Activated CD4-positive, alpha-beta T cell treated with anti-CD3 and anti-CD28 coated beads, Interleukin-2, amount 50 U/mL, for 4 hours (primary cell): ENCODE measurements at regions not wholly inside any gene's neighbourhood (a gene's known extent, or its start where the extent isn't known, plus 50 kb on each side); places are given as distances from the start of the nearest gene placed in this dataset.

ENCODE experiments used
- DNase-seq, 2 experiments: peaks; one replicate each; pipeline ENCODE4 v3.0.0-alpha.2; 2020

GRCh38 chr4:24091639-24092233, 201.9 kb upstream of the PPARGC1A start:
- DNase-seq = no peak

GRCh38 chr4:24089851-24090534, 200.1 kb upstream of the PPARGC1A start:
- DNase-seq = no peak

GRCh38 chr4:24080871-24081270, 191.0 kb upstream of the PPARGC1A start:
- DNase-seq = no peak

- no peak for DNase-seq
Observed at GRCh38 chr4:24078347-24078962, 188.6 kb upstream of the PPARGC1A start.

GRCh38 chr4:24076811-24077210, 187.0 kb upstream of the PPARGC1A start:
- no peak for DNase-seq

GRCh38 chr4:24073948-24074347, 184.1 kb upstream of the PPARGC1A start:
- no peak for DNase-seq

GRCh38 chr4:24071612-24072372, 181.9 kb upstream of the PPARGC1A start:
- DNase-seq = no peak

GRCh38 chr4:24070117-24070516, 180.3 kb upstream of the PPARGC1A start:
- no peak for DNase-seq

GRCh38 chr4:24067367-24068193, 177.7 kb upstream of the PPARGC1A start:
- DNase-seq = no peak

- DNase-seq = no peak
Observed at GRCh38 chr4:24065974-24066373, 176.1 kb upstream of the PPARGC1A start.

GRCh38 chr4:24063731-24064130, 173.9 kb upstream of the PPARGC1A start:
- no peak for DNase-seq

GRCh38 chr4:24060932-24061331, 171.1 kb upstream of the PPARGC1A start:
- no peak for DNase-seq

- DNase-seq = no peak
Observed at GRCh38 chr4:24059839-24060238, 170.0 kb upstream of the PPARGC1A start.

- DNase-seq = no peak
Observed at GRCh38 chr4:24057915-24058559, 168.2 kb upstream of the PPARGC1A start.

GRCh38 chr4:24056289-24056688, 166.4 kb upstream of the PPARGC1A start:
- no peak for DNase-seq

- DNase-seq = no peak
Observed at GRCh38 chr4:24055623-24056022, 165.8 kb upstream of the PPARGC1A start.

- DNase-seq = no peak
Observed at GRCh38 chr4:24054910-24055309, 165.1 kb upstream of the PPARGC1A start.

- no peak for DNase-seq
Observed at GRCh38 chr4:24053934-24054333, 164.1 kb upstream of the PPARGC1A start.

GRCh38 chr4:24044610-24045589, 155.1 kb upstream of the PPARGC1A start:
- DNase-seq = no peak

- DNase-seq = no peak
Observed at GRCh38 chr4:24042094-24042493, 152.2 kb upstream of the PPARGC1A start.

GRCh38 chr4:24040811-24041210, 151.0 kb upstream of the PPARGC1A start:
- no peak for DNase-seq
